Naive thymus-derived CD4-positive, alpha-beta T cell (primary cell): ENCODE measurements at regions not wholly inside any gene's neighbourhood (a gene's known extent, or its start where the extent isn't known, plus 50 kb on each side); places are given as distances from the start of the nearest gene placed in this dataset.
A peak's percentile ranks its signal among the peaks of the same experiment; 100 is the strongest.

Experiments
- ATAC-seq: fragments of 150-1000 bp; cut with Tn5 transposase; 2 replicates; pipeline ENCODE4 v1.10.0; 2021; ENCODE audit warnings: mild to moderate bottlenecking, moderate library complexity
- CTCF ChIA-PET: fragments of 350-600 bp; sonication (Branson Sonifier 250); formaldehyde crosslinking; loops from one replicate; lab custom pipeline; 2021; ENCODE audit warnings: antibody characterized with exemption; lab: Charles Lee
- POLR2A ChIA-PET: fragments of 350-600 bp; sonication (Branson Sonifier 250); formaldehyde crosslinking; loops from one replicate; lab custom pipeline; 2021; ENCODE audit warnings: antibody characterized with exemption, inconsistent platforms; lab: Charles Lee
- DNase-seq, 9 donors: peaks; one replicate each; pipeline versions ENCODE4 v3.0.0 to v3.0.0-alpha.2; 2020 to 2022; ENCODE audit warnings: mixed read lengths in 1 of 9
- H3K27ac ChIP-seq: one replicate; pipeline ENCODE4 v1.7.0; 2013; ENCODE audit warnings: mild to moderate bottlenecking, low read depth, low read length, moderate library complexity
- H3K27me3 ChIP-seq, 2 donors: one replicate each; pipeline ENCODE4 v1.7.0; 2013; ENCODE audit warnings: low read length in 2 of 2, mild to moderate bottlenecking in 2 of 2, moderate library complexity in 2 of 2; ENCODE audit not compliant: control insufficient read depth in 2 of 2, insufficient read depth in 2 of 2
- H3K36me3 ChIP-seq, 3 experiments: 1 replicate in 2 of 3; 2 replicates in 1 of 3; pipeline ENCODE4 v1.7.0; 2013; ENCODE audit warnings: low read length in 3 of 3, mild to moderate bottlenecking in 3 of 3, moderate library complexity in 1 of 3; ENCODE audit not compliant: insufficient read depth in 3 of 3, control insufficient read depth in 2 of 3
- H3K4me1 ChIP-seq, 2 donors: one replicate each; pipeline ENCODE4 v1.7.0; 2013; ENCODE audit warnings: low read length in 2 of 2, mild to moderate bottlenecking in 2 of 2, moderate library complexity in 1 of 2; ENCODE audit not compliant: control insufficient read depth in 2 of 2, insufficient read depth in 2 of 2
- H3K4me3 ChIP-seq: 2 replicates; pipeline ENCODE4 v1.7.0; 2013; ENCODE audit warnings: mild to moderate bottlenecking, low read length
- H3K9me3 ChIP-seq, 3 experiments: 1 replicate in 2 of 3; 2 replicates in 1 of 3; pipeline ENCODE4 v1.7.0; 2013; ENCODE audit warnings: low read length in 3 of 3; ENCODE audit not compliant: control insufficient read depth in 2 of 3
- H3K27ac Mint-ChIP-seq, 9 donors: one replicate each; pipeline ENCODE4 v1.8.0; 2020 to 2022; ENCODE audit warnings: mixed read lengths in 9 of 9, mild to moderate bottlenecking in 8 of 9, moderate library complexity in 5 of 9, inconsistent platforms in 2 of 9
- H3K27me3 Mint-ChIP-seq, 5 donors: one replicate each; pipeline ENCODE4 v1.8.0; 2021 to 2022; ENCODE audit warnings: mixed read lengths in 5 of 5, mild to moderate bottlenecking in 1 of 5
- H3K36me3 Mint-ChIP-seq, 5 donors: one replicate each; pipeline ENCODE4 v1.8.0; 2020 to 2022; ENCODE audit warnings: mixed read lengths in 5 of 5, mild to moderate bottlenecking in 3 of 5, inconsistent platforms in 1 of 5
- H3K4me1 Mint-ChIP-seq, 7 donors: one replicate each; pipeline ENCODE4 v1.8.0; 2020 to 2022; ENCODE audit warnings: mixed read lengths in 7 of 7, mild to moderate bottlenecking in 3 of 7, inconsistent platforms in 1 of 7
- H3K4me3 Mint-ChIP-seq, 10 donors: one replicate each; pipeline ENCODE4 v1.8.0; 2020 to 2022; ENCODE audit warnings: mild to moderate bottlenecking in 10 of 10, mixed read lengths in 10 of 10, moderate library complexity in 6 of 10, inconsistent platforms in 2 of 10
- H3K9me3 Mint-ChIP-seq, 11 donors: one replicate each; pipeline ENCODE4 v1.8.0; 2020 to 2022; ENCODE audit warnings: mixed read lengths in 11 of 11, mild to moderate bottlenecking in 4 of 11, inconsistent platforms in 1 of 11, moderate library complexity in 1 of 11
- intact Hi-C, 2 donors: fragments of 100-400 bp; cut with micrococcal nuclease; formaldehyde crosslinking; loops; one replicate each; pipeline ENCODE4 v1.15.1; 2023

DNA sequence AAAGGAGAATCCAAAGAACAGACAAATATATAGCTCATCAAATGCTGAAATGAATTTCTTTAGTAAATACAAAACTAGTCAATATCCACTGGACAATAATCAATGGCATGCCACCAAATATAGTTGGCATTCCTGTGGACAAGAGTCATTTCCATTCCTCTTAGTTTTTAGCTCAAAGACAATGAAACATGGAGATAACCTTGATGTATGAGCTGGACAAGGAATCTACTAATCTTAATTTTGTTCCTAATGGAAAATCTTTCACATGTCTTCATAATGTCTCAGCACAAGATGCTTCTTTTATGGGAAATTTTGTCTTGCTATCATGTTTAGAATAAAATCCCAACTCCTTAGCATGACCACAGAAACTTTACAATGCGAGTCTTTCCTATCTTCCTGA lies 87.8 kb downstream of the PFDN4 start:
- ATAC-seq (no peak), DNase-seq (no peak)
- Histone ChIP-seq H3K36me3 (no peaks in the 10 kb centered on the region), H3K27ac (no peak overlapping the region), H3K4me3 (no peak overlapping the region), H3K4me1 (no peaks in the 10 kb centered on the region), H3K27me3 (peaks cover 0 to 5% of the 10 kb centered on the region in 2 donors), H3K9me3 (no peaks in the 10 kb centered on the region)
- Mint-ChIP-seq H3K4me3 (no peak overlapping the region), H3K4me1 (peaks cover 0 to 3% (median 0%) of the 10 kb centered on the region in 7 donors), H3K27me3 (peaks cover 3 to 32% (median 18%) of the 10 kb centered on the region in 5 donors), H3K9me3 (peaks cover 0 to 3% (median 0%) of the 10 kb centered on the region in 11 donors), H3K27ac (no peak overlapping the region), H3K36me3 (no peaks in the 10 kb centered on the region)
- ChIA-PET CTCF (no interaction called here), POLR2A (no interaction called here)
- intact Hi-C loops, result no loop called here

DNA sequence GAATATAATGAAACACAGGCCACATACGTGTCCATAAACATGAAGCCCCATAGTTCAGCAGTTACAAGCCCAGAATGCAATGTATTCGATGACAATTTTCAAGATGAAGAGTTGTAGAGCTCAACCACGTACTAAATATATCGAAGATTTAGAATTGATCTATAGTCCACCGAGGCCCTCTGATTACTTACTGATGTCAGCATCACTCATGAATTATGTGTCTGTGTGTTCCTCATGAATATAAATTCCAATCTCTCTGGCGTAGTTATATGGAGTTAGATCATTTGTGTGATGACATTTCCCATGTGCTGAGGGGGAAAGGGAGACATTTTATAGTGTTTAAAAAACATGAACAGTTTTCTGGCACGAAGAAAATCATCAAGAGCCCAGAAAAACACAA lies 97.5 kb downstream of the PFDN4 start:
- POLR2A ChIA-PET, result no interaction called here
- CTCF ChIA-PET, result no interaction called here

DNA sequence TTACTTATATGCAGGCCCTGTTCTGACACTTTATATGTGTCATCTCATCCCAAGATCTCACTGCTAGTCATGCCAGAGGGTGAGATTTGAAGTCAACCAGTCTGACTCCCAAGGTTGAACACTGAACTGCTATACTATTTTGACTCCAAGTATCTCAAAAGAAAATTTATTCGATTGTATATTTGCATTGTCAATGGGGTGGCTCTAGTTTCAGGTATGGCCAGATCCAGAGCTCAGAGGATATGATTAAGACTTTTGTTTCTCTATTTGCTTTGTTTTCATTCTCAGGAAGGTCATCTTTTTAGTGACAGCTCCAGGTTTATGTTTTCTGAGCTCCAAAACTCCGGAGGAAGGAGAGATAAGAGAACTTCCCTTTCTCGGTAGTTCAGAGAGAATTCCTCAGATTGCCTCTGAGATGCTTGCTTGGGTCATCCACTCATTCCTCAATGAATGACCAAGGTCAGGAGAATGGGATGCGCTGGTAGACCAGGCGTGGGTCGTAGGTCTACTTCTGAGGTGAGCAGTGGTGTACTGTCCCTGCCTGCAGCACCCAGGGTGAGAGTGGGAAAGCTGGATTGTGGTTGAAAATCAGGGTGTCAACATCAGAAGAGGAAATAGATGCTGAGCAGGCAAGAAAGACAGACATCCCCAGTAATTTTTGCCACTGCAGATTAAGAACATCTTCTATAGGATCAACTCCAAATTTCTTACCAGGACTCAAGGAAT lies 99.3 kb downstream of the PFDN4 start:
- peaks cover 0 to 10% (median 0%) of the 10 kb centered on the region in 11 donors for H3K9me3 Mint-ChIP-seq
- Histone ChIP-seq H3K9me3 (no peaks in the 10 kb centered on the region), H3K4me1 (no peaks in the 10 kb centered on the region), H3K36me3 (no peaks in the 10 kb centered on the region), H3K27me3 (no peaks in the 10 kb centered on the region), H3K27ac (no peak overlapping the region), H3K4me3 (no peak overlapping the region)
- H3K4me3 Mint-ChIP-seq, result no peak overlapping the region
- ATAC-seq (no peak), DNase-seq (no peak)
- ChIA-PET POLR2A (no interaction called here), CTCF (no interaction called here)
- H3K27ac Mint-ChIP-seq, result no peak overlapping the region
- H3K36me3 Mint-ChIP-seq, result peaks cover 0 to 3% (median 0%) of the 10 kb centered on the region in 5 donors
- peaks cover 0 to 10% (median 0%) of the 10 kb centered on the region in 7 donors for H3K4me1 Mint-ChIP-seq
- intact Hi-C loops, result no loop called here
- H3K27me3 Mint-ChIP-seq, result peaks cover 0 to 38% (median 23%) of the 10 kb centered on the region in 5 donors

More for the DNA sequence above, 97.5 kb downstream of the PFDN4 start:
- H3K4me3 ChIP-seq, result no peak overlapping the region
- Mint-ChIP-seq H3K36me3 (peaks cover 0 to 3% (median 0%) of the 10 kb centered on the region in 5 donors), H3K4me3 (no peak overlapping the region), H3K27ac (no peak overlapping the region), H3K27me3 (peaks cover 0 to 32% (median 23%) of the 10 kb centered on the region in 5 donors), H3K9me3 (peaks cover 0 to 9% (median 0%) of the 10 kb centered on the region in 11 donors), H3K4me1 (peaks cover 0 to 10% (median 0%) of the 10 kb centered on the region in 7 donors)
- no peaks in the 10 kb centered on the region for H3K36me3 ChIP-seq
- H3K27me3 ChIP-seq, result no peaks in the 10 kb centered on the region
- intact Hi-C loops, result no loop called here
- DNase-seq (no peak), ATAC-seq (no peak)
- no peaks in the 10 kb centered on the region for H3K4me1 ChIP-seq
- H3K27ac ChIP-seq, result no peak overlapping the region
- no peaks in the 10 kb centered on the region for H3K9me3 ChIP-seq

- ChIA-PET POLR2A (no interaction called here), CTCF (no interaction called here)
- Histone ChIP-seq H3K36me3 (no peaks in the 10 kb centered on the region), H3K4me1 (no peaks in the 10 kb centered on the region), H3K27ac (no peak overlapping the region), H3K9me3 (no peaks in the 10 kb centered on the region), H3K27me3 (no peaks in the 10 kb centered on the region), H3K4me3 (no peak overlapping the region)
- no peak for DNase-seq
- peaks cover 0 to 3% (median 0%) of the 10 kb centered on the region in 5 donors for H3K36me3 Mint-ChIP-seq
- no peak overlapping the region for H3K27ac Mint-ChIP-seq
- intact Hi-C loops, result no loop called here
- peaks cover 0 to 43% (median 22%) of the 10 kb centered on the region in 5 donors for H3K27me3 Mint-ChIP-seq
- H3K9me3 Mint-ChIP-seq, result peaks cover 0 to 10% (median 0%) of the 10 kb centered on the region in 11 donors
- ATAC-seq, result no peak
- H3K4me1 Mint-ChIP-seq, result peaks cover 0 to 11% (median 0%) of the 10 kb centered on the region in 7 donors
- H3K4me3 Mint-ChIP-seq, result no peak overlapping the region
Observed at GRCh38 chr20:54308804-54309203, 100.9 kb downstream of the PFDN4 start.

DNA sequence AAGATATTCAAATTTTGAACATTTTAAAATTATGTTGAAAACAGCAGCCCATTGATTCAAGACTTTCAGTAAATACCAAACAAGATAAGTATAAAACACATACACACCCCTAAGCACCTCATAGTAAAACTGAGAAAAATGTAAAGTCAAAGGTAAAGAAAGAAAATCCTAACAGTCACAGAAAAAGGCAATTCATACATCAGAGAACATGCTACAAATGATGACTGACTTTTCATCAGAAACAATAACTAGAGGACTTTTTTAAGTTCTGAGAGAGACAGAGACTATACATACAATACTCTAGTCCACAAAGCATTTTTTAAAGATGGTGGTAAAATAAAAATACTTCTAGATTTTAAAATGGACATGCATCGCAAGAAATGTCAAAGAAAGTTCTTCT lies 111.0 kb downstream of the PFDN4 start:
- no peak overlapping the region for H3K27ac Mint-ChIP-seq
- peaks cover 0 to 43% (median 25%) of the 10 kb centered on the region in 5 donors for H3K27me3 Mint-ChIP-seq
- Histone ChIP-seq H3K9me3 (no peaks in the 10 kb centered on the region), H3K4me1 (no peaks in the 10 kb centered on the region), H3K4me3 (no peak overlapping the region), H3K27me3 (no peaks in the 10 kb centered on the region), H3K27ac (no peak overlapping the region), H3K36me3 (no peaks in the 10 kb centered on the region)
- H3K9me3 Mint-ChIP-seq, result peaks cover 0 to 4% (median 0%) of the 10 kb centered on the region in 11 donors
- DNase-seq (no peak), ATAC-seq (no peak)
- ChIA-PET POLR2A (no interaction called here), CTCF (interaction anchor here (0.7 kb wide), 1 partner anchor 141 kb away, joined by 4 read pairs; no protein-coding TSS in a partner anchor)
- H3K36me3 Mint-ChIP-seq, result no peaks in the 10 kb centered on the region
- H3K4me1 Mint-ChIP-seq, result peaks cover 0 to 10% (median 0%) of the 10 kb centered on the region in 7 donors
- H3K4me3 Mint-ChIP-seq, result no peak overlapping the region
- intact Hi-C loops, result no loop called here

DNA sequence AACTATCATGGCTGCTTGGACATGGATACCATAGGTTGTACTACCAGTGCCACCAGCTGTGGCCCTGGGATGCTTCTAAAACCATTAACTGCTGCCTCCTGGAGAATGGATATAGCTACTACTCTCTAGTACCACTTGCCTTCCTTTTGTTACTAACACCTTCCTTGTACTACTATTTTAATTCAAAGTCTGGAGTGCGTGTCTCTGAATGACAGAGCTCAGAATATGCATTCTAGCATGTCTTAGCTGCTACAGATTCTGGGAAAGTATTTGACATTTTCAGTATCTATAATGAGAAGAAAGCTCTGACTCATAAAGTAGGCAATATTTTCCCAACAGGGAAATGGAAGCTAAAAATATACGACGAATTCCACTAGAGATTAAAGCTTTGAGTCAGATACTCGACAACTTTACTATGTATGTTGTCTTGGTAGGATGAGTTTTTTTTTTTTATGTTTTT lies 112.3 kb downstream of the PFDN4 start:
- DNase-seq (no peak), ATAC-seq (no peak)
- no peak overlapping the region for H3K4me3 ChIP-seq
- Mint-ChIP-seq H3K36me3 (no peaks in the 10 kb centered on the region), H3K4me1 (peaks cover 0 to 14% (median 0%) of the 10 kb centered on the region in 7 donors), H3K9me3 (peaks cover 0 to 4% (median 0%) of the 10 kb centered on the region in 11 donors), H3K27me3 (peaks cover 0 to 34% (median 18%) of the 10 kb centered on the region in 5 donors), H3K4me3 (peak overlapping the region in 1 of 10 donors; percentile 29), H3K27ac (peak overlapping the region in 1 of 9 donors; percentile 54)
- H3K4me1 ChIP-seq, result no peaks in the 10 kb centered on the region
- no peak overlapping the region for H3K27ac ChIP-seq
- H3K9me3 ChIP-seq, result no peaks in the 10 kb centered on the region
- intact Hi-C loops, result no loop called here
- H3K36me3 ChIP-seq, result no peaks in the 10 kb centered on the region
- POLR2A ChIA-PET, result no interaction called here
- CTCF ChIA-PET, result no interaction called here
- H3K27me3 ChIP-seq, result no peaks in the 10 kb centered on the region
